ENCODE measurements at regions not wholly inside any gene's neighbourhood (a gene's known extent, or its start where the extent isn't known, plus 50 kb on each side); places are given as distances from the start of the nearest gene placed in this dataset.

GRCh38 chr5:143682246-143682905 lies 129.6 kb upstream of the HMHB1 start:
- TF ChIP-seq GABPA (IDR thresholded peaks at IDR 0.05; ENCODE audit: low read depth) (no peak), POLR2AphosphoS5 (IDR thresholded peaks at IDR 0.05; ENCODE audit: low read depth) (no peak), SPI1 (IDR thresholded peaks at IDR 0.05; ENCODE audit: borderline replicate concordance, low read depth) (no peak), REST (IDR thresholded peaks at IDR 0.05; ENCODE audit: insufficient replicate concordance, low read depth) (no peak)
- TF ChIP-seq, protein P1, sequence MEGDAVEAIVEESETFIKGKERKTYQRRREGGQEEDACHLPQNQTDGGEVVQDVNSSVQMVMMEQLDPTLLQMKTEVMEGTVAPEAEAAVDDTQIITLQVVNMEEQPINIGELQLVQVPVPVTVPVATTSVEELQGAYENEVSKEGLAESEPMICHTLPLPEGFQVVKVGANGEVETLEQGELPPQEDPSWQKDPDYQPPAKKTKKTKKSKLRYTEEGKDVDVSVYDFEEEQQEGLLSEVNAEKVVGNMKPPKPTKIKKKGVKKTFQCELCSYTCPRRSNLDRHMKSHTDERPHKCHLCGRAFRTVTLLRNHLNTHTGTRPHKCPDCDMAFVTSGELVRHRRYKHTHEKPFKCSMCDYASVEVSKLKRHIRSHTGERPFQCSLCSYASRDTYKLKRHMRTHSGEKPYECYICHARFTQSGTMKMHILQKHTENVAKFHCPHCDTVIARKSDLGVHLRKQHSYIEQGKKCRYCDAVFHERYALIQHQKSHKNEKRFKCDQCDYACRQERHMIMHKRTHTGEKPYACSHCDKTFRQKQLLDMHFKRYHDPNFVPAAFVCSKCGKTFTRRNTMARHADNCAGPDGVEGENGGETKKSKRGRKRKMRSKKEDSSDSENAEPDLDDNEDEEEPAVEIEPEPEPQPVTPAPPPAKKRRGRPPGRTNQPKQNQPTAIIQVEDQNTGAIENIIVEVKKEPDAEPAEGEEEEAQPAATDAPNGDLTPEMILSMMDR (IDR thresholded peaks at IDR 0.05; ENCODE audit: insufficient read depth, low read length): no peak

All from HL-60 (cell line).